Fibroblast of lung (primary cell): ENCODE measurements at regions not wholly inside any gene's neighbourhood (a gene's known extent, or its start where the extent isn't known, plus 50 kb on each side); places are given as distances from the start of the nearest gene placed in this dataset.

Experiments used
- EZH2 ChIP-seq: IDR thresholded peaks from 2 replicates; pipeline ENCODE4 v1.5.1; 2012; ENCODE audit warnings: low read length, control low read depth, mild to moderate bottlenecking; ENCODE audit errors: missing control alignments
- TF ChIP-seq, protein P1 (sequence below), 2 donors: IDR thresholded peaks in 1 of 2; conservative IDR thresholded peaks in 1 of 2; 1 replicate in 1 of 2; 2 replicates in 1 of 2; pipeline ENCODE4 v1.5.1; 2011 to 2012; ENCODE audit warnings: low read length in 2 of 2, control low read depth in 1 of 2, inconsistent platforms in 1 of 2, low read depth in 1 of 2, mild to moderate bottlenecking in 1 of 2

DNA sequence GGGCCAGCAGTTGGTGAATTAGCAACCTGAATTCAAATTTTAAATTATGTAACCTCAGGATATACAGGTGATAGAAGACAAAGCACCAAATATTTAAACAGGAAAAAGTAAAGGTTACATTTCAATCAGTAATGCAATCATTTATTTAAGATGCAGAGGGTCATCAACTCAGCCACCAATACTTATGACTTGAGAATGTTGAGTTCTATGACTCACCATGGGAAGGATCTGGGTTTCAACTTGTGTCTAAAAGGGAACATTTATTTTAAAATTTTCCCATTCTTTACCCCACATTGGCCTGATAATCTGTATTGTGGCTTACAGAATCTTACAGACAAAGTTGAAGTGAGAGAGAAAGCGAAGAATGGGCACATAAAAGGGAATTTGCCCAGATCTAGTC is 418.0 kb downstream of the NDFIP2 start:
- TF ChIP-seq, protein P1, sequence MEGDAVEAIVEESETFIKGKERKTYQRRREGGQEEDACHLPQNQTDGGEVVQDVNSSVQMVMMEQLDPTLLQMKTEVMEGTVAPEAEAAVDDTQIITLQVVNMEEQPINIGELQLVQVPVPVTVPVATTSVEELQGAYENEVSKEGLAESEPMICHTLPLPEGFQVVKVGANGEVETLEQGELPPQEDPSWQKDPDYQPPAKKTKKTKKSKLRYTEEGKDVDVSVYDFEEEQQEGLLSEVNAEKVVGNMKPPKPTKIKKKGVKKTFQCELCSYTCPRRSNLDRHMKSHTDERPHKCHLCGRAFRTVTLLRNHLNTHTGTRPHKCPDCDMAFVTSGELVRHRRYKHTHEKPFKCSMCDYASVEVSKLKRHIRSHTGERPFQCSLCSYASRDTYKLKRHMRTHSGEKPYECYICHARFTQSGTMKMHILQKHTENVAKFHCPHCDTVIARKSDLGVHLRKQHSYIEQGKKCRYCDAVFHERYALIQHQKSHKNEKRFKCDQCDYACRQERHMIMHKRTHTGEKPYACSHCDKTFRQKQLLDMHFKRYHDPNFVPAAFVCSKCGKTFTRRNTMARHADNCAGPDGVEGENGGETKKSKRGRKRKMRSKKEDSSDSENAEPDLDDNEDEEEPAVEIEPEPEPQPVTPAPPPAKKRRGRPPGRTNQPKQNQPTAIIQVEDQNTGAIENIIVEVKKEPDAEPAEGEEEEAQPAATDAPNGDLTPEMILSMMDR (conservative IDR thresholded peaks at IDR 0.05 in 1 of 2, IDR thresholded peaks at IDR 0.05 in 1 of 2; ENCODE audit: low read depth in 1 of 2, low read length in 2 of 2), result no peak
- no peak for TF ChIP-seq EZH2
